ENCODE measurements at regions not wholly inside any gene's neighbourhood (a gene's known extent, or its start where the extent isn't known, plus 50 kb on each side); places are given as distances from the start of the nearest gene placed in this dataset.

DNA sequence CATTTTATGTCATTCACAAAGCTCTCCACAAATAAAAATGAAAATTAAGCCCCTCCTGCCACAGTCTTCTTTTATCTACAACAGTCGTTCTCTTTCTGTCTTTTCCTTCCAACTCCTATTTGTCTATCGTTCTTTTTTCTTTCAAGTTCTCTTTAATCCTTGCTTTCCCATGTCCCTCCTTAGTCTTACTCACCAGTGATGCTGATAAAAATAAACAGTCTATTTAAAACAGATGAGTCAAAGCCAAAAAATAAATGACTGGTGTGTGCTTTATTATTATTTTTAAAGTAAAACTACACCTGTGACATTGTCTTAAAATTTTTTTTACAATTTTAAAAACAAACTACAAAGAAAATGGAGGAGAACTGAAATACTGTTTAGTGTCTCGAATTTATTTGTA is 137.1 kb upstream of the TMEM161B start:
- intact Hi-C loops (cut with micrococcal nuclease): no loop called here
- Histone ChIP-seq H3K4me1 (peaks cover 19% of the 10 kb centered on the region), H3K36me3 (no peaks in the 10 kb centered on the region), H3K4me3 (no peak overlapping the region), H3K27ac (replicated peaks) (no peak overlapping the region), H3K27me3 (ENCODE audit: low read depth) (no peaks in the 10 kb centered on the region), H3K9me3 (replicated peaks) (no peaks in the 10 kb centered on the region)
- TF ChIP-seq, protein P1, sequence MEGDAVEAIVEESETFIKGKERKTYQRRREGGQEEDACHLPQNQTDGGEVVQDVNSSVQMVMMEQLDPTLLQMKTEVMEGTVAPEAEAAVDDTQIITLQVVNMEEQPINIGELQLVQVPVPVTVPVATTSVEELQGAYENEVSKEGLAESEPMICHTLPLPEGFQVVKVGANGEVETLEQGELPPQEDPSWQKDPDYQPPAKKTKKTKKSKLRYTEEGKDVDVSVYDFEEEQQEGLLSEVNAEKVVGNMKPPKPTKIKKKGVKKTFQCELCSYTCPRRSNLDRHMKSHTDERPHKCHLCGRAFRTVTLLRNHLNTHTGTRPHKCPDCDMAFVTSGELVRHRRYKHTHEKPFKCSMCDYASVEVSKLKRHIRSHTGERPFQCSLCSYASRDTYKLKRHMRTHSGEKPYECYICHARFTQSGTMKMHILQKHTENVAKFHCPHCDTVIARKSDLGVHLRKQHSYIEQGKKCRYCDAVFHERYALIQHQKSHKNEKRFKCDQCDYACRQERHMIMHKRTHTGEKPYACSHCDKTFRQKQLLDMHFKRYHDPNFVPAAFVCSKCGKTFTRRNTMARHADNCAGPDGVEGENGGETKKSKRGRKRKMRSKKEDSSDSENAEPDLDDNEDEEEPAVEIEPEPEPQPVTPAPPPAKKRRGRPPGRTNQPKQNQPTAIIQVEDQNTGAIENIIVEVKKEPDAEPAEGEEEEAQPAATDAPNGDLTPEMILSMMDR (IDR thresholded peaks at IDR 0.05; ENCODE audit: borderline replicate concordance): no peak
- DNase-seq: no peak

DNA sequence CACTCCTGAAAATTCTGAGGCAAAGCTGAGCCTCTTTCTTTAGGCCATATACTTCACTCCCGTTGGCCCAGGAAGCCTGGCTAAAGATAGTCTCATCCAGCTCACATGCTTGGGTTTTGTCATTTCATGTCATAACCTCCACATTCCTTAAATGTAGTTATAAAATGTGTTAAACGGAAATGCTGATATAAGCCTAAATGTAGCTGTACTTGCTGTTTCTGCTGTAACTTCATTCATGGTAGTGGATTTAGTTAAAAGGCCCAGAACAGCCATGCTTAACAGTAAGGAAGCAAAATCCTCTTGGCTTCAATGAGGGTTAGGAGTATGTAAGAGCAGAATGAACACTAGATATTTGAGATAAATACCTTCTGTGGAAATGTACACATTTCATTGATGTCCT is 135.8 kb upstream of the TMEM161B start:
- Histone ChIP-seq H3K4me3 (no peak overlapping the region), H3K36me3 (no peaks in the 10 kb centered on the region), H3K27me3 (ENCODE audit: low read depth) (no peaks in the 10 kb centered on the region), H3K9me3 (replicated peaks) (no peaks in the 10 kb centered on the region), H3K4me1 (peaks cover 19% of the 10 kb centered on the region), H3K27ac (replicated peaks) (no peak overlapping the region)
- TF ChIP-seq, protein P1 (IDR thresholded peaks at IDR 0.05; ENCODE audit: borderline replicate concordance): no peak
- DNase-seq: no peak
- intact Hi-C loops (cut with micrococcal nuclease): no loop called here

DNA sequence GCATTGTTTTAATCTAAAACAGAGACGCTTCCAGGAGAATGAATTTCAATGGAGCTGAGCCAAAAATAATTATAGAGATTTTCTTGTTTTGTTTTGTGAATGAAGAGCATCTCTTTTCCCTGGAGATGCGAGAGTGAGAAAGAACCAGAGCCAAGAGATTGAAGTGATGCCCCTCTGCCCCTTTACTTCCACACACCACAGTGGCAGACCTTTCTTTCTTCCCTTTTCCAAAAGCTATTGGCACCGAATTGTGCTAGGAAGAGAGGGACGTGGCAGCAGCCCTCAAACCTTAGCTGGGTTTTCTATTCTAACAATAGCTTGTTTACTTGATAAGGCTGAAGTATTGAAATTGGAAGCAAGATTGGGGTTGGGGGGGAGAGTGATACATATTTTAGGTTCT is 133.0 kb upstream of the TMEM161B start:
- intact Hi-C loops (cut with micrococcal nuclease): no loop called here

DNA sequence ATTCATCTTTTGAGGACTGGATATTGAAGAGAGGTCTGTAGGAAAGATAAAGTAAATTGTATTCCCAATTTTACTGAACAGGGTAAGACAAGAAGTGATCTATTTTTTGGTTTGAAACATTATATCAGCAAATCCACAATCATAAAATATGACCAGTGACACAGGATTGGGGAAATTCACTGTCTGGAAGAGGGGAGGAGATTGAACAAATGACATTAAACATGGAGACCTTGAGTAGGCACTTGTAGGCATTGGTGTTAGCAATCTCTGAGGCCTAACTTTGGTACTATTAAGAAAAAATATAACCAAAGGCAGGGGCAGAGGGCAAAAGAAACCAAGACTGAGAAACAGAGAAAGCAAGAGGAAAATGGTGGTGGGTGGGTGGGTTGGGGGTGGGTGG is 132.6 kb upstream of the TMEM161B start:
- H3K27me3 ChIP-seq (ENCODE audit: low read depth): no peaks in the 10 kb centered on the region
- H3K4me1 ChIP-seq: peaks cover 23% of the 10 kb centered on the region
- no peaks in the 10 kb centered on the region for H3K9me3 ChIP-seq (replicated peaks)
- intact Hi-C loops (cut with micrococcal nuclease): no loop called here
- H3K27ac ChIP-seq (replicated peaks): no peak overlapping the region
- no peak for DNase-seq
- H3K4me3 ChIP-seq: no peak overlapping the region
- H3K36me3 ChIP-seq: no peaks in the 10 kb centered on the region
- TF ChIP-seq, protein P1 (IDR thresholded peaks at IDR 0.05; ENCODE audit: borderline replicate concordance): no peak

More for the DNA sequence above, 133.0 kb upstream of the TMEM161B start:
- Histone ChIP-seq H3K4me1 (peaks cover 23% of the 10 kb centered on the region), H3K36me3 (no peaks in the 10 kb centered on the region), H3K4me3 (no peak overlapping the region), H3K27ac (replicated peaks) (no peak overlapping the region), H3K9me3 (replicated peaks) (no peaks in the 10 kb centered on the region), H3K27me3 (ENCODE audit: low read depth) (no peaks in the 10 kb centered on the region)
- DNase-seq: no peak
- TF ChIP-seq, protein P1 (IDR thresholded peaks at IDR 0.05; ENCODE audit: borderline replicate concordance): no peak

DNA sequence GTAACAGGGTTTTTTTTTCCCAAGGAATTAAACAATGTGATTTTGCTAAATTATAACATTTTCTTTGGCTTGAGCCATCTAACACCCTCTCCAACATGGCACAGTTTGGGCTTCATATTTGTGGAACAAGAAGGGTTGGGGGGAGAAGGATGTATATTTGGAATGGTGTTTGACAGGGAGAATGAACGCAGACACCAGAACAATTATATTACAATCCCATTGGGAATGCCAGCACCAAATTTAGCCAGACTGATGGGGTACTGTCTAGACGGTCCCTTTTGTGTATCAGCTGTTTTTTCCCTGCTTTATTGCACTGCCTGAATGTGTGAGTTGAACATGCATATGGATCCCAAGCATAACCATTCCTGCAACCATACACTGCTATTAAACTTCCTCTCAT is 130.9 kb upstream of the TMEM161B start:
- Histone ChIP-seq H3K27me3 (ENCODE audit: low read depth) (no peaks in the 10 kb centered on the region), H3K4me3 (no peak overlapping the region), H3K9me3 (replicated peaks) (no peaks in the 10 kb centered on the region), H3K27ac (replicated peaks) (no peak overlapping the region), H3K4me1 (peaks cover 14% of the 10 kb centered on the region), H3K36me3 (no peaks in the 10 kb centered on the region)
- DNase-seq: no peak
- intact Hi-C loops (cut with micrococcal nuclease): no loop called here
- TF ChIP-seq, protein P1 (IDR thresholded peaks at IDR 0.05; ENCODE audit: borderline replicate concordance): no peak

DNA sequence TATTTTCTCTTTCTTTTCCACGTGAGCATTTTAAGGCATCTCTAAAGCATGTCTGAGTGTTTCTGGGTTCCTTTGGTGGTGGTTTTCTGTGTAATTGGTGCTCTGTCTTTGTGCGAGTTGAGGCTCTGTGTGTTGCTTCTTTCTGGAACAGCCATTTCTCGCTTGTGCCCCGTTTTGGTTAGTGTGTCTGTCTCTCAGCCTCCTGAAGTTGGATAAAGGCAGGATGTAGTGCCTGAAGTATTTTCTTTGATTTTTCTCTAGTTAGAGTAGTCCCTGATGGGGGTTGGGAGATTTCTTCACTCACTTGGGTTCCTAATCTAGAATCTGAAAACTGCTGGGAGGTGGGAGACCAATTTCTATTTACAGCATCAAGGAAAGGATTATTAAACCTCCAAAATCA is 129.7 kb upstream of the TMEM161B start:
- Histone ChIP-seq H3K4me1 (peaks cover 14% of the 10 kb centered on the region), H3K9me3 (replicated peaks) (no peaks in the 10 kb centered on the region), H3K27ac (replicated peaks) (no peak overlapping the region), H3K36me3 (no peaks in the 10 kb centered on the region), H3K27me3 (ENCODE audit: low read depth) (no peaks in the 10 kb centered on the region), H3K4me3 (peak overlapping the region; percentile 53)
- TF ChIP-seq, protein P1 (IDR thresholded peaks at IDR 0.05; ENCODE audit: borderline replicate concordance): no peak
- intact Hi-C loops (cut with micrococcal nuclease): no loop called here
- no peak for DNase-seq
